Right lobe of liver (tissue), 4 donors: ENCODE measurements at regions not wholly inside any gene's neighbourhood (a gene's known extent, or its start where the extent isn't known, plus 50 kb on each side); places are given as distances from the start of the nearest gene placed in this dataset.

Experiments
- POLR2A ChIP-seq: fragments of 450-650 bp; IDR thresholded peaks from one replicate; pipeline ENCODE4 v1.6.1; 2017; ENCODE audit warnings: antibody characterized with exemption, mild to moderate bottlenecking
- TF ChIP-seq, protein P1 (sequence below), 4 donors: fragments of 200-600 bp in 3 of 4; fragments of 450-650 bp in 1 of 4; IDR thresholded peaks; one replicate each; pipeline versions ENCODE4 v1.5.1 to v1.8.0; 2016 to 2022; ENCODE audit warnings: antibody characterized with exemption in 4 of 4, mild to moderate bottlenecking in 2 of 4
- donor health status: DM: no; HTN: no; CAD: no.
- donor health status: DM: no; HTN: no; CAD: no.
- donor health status: DM: no; HTN: yes; CAD: no.

DNA sequence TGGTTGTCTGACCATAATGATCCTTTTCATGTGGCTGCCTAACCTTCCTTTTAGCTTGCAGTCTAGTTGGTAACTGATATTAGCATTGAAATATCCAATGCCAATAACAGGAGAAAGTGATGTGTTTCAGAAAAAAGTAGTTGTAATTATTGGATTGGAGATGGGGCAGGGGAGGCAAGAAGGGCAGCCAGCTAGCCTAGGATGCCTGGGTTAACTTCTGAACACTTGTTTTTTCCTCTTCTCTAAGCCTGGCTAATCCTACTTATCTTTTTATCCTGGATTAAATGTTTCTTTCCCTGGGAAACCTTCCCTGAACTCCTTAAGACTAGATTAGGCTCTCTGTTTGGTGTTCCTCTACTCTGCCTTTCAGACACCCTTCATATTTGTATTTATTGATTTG, 380.2 kb downstream of the TMEM135 start:
- no peak for TF ChIP-seq POLR2A
- TF ChIP-seq, protein P1, sequence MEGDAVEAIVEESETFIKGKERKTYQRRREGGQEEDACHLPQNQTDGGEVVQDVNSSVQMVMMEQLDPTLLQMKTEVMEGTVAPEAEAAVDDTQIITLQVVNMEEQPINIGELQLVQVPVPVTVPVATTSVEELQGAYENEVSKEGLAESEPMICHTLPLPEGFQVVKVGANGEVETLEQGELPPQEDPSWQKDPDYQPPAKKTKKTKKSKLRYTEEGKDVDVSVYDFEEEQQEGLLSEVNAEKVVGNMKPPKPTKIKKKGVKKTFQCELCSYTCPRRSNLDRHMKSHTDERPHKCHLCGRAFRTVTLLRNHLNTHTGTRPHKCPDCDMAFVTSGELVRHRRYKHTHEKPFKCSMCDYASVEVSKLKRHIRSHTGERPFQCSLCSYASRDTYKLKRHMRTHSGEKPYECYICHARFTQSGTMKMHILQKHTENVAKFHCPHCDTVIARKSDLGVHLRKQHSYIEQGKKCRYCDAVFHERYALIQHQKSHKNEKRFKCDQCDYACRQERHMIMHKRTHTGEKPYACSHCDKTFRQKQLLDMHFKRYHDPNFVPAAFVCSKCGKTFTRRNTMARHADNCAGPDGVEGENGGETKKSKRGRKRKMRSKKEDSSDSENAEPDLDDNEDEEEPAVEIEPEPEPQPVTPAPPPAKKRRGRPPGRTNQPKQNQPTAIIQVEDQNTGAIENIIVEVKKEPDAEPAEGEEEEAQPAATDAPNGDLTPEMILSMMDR (IDR thresholded peaks at IDR 0.05) = no peak
